GM12864 (cell line): ENCODE measurements at regions not wholly inside any gene's neighbourhood (a gene's known extent, or its start where the extent isn't known, plus 50 kb on each side); places are given as distances from the start of the nearest gene placed in this dataset.

Experiments
- DNase-seq: peaks from one replicate; pipeline ENCODE4 v3.0.0-alpha.2; 2011; ENCODE audit warnings: low read depth
- H3K4me3 ChIP-seq: 2 replicates; pipeline ENCODE4 v1.5.1; 2011; ENCODE audit warnings: mild to moderate bottlenecking, low read depth, low read length, control low read depth
- TF ChIP-seq, protein P1 (sequence below): IDR thresholded peaks from 2 replicates; pipeline ENCODE4 v1.5.1; 2011; ENCODE audit warnings: low read depth, mild to moderate bottlenecking, moderate library complexity, low read length, control low read depth, inconsistent platforms; ENCODE audit errors: missing control alignments

DNA sequence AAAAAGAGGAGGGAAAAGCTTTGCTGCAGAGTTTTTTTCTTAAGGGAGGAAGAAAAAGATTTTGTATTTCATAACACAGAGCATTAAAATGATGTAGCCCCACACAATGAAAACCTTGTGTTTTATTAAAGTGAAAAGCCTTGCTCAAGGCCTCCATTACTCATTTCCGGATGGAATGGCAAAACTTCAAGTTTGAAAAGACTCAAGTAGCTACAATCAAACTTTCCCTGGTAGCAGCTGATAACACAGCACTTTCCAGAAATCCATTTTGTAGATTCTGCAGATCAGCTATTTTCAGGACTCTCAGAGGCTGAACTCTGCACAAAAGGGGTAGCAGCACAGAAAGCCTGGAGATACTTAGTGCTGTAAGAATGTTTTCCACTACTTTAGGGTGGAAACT, 374.8 kb downstream of the NFIB start:
- no peak for DNase-seq
- TF ChIP-seq, protein P1, sequence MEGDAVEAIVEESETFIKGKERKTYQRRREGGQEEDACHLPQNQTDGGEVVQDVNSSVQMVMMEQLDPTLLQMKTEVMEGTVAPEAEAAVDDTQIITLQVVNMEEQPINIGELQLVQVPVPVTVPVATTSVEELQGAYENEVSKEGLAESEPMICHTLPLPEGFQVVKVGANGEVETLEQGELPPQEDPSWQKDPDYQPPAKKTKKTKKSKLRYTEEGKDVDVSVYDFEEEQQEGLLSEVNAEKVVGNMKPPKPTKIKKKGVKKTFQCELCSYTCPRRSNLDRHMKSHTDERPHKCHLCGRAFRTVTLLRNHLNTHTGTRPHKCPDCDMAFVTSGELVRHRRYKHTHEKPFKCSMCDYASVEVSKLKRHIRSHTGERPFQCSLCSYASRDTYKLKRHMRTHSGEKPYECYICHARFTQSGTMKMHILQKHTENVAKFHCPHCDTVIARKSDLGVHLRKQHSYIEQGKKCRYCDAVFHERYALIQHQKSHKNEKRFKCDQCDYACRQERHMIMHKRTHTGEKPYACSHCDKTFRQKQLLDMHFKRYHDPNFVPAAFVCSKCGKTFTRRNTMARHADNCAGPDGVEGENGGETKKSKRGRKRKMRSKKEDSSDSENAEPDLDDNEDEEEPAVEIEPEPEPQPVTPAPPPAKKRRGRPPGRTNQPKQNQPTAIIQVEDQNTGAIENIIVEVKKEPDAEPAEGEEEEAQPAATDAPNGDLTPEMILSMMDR = no peak
- H3K4me3 ChIP-seq = no peak overlapping the region

DNA sequence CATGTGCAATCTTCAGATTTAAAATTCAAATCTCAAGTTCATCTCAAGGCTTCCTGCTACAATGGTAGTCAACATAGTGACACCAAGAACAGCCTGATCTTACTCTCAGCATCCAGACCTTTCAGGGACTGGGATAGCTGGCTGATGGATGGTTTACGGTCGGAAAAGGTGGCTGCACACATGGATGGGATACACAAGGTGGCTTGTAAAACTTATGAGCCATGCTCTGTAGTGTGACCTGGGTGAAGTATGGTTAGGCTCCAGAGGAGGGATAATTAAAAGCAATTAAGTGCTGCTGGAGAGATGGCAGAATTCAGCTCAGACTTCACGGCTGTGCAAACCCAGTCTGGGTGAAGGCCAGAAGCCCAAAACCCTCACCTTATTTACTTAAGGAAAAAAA, 379.5 kb downstream of the NFIB start:
- no peak overlapping the region for H3K4me3 ChIP-seq
- DNase-seq = no peak
- TF ChIP-seq, protein P1 = no peak

DNA sequence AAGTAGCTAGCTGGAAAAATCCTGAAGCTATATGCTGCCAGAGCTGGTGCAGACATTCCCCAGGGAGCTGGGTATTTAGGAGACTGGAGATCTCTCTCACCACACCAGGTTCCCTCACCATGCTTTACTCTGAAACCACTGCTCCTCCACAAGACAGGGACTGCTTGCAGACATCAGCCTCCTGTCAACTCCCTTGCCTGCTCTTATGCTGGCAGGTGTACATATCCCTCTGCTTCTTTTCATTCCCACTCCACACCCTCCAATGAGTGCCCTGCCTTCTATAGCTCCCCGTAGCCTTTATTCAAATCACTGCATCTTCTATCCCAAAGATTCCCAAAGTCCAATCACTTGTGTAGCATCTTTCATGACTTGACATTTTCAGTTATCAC, 380.7 kb downstream of the NFIB start:
- TF ChIP-seq, protein P1 = no peak
- H3K4me3 ChIP-seq = no peak overlapping the region
- no peak for DNase-seq

DNA sequence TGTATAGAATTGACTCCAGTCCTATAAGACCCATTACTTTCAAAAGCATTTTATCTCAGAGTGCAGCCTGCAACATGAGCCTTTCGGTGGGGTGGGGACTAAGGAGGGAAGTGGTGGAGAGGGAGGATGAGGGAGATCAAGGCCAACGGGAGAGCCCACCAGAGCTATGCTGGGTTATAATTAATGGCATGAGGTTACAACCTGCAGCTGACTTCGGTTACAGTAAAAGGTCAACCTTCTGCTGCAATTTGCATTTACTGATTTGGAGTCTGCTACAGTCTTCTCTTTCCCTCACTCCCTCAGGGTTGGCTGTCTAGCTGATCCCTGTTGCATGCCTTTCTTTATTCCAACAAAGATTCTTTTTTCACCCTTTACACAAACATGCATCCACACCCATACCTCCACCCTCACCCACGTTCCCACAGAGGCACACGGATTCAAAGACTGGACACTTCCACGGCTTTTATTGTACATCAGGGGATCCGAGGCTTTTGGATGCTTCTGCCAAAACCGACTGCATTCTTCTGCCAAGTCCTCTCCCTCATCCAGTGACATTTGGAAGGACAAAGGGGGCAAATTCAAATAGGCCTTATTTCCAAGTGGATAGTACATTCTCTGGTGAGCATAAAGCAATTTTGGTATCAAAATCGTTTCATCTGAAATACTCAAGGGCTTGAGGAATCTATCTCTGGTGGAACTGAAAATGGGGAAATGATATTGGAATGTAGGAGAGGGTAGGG, 381.2 kb downstream of the NFIB start:
- no peak for DNase-seq
- no peak overlapping the region for H3K4me3 ChIP-seq
- TF ChIP-seq, protein P1 = no peak

DNA sequence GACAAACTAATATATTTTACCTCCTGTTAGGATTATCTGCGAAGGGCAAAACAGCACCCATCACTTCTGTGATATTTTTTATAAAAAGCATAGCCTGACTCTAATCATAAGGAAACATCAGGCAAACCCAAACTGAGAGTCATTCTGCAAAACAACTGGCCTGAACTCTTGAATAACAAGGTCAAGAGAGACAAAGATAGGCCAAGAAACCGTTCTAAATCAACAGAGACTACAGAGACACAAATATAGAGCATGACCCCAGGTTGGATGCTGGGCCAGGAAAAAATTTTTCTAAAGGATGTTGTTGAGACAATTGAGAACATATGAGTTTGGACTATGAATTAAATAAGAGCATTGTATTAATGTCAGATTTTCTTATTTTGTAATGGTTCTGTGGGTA, 384.9 kb downstream of the NFIB start:
- no peak for DNase-seq
- TF ChIP-seq, protein P1 = no peak
- H3K4me3 ChIP-seq = no peak overlapping the region

DNA sequence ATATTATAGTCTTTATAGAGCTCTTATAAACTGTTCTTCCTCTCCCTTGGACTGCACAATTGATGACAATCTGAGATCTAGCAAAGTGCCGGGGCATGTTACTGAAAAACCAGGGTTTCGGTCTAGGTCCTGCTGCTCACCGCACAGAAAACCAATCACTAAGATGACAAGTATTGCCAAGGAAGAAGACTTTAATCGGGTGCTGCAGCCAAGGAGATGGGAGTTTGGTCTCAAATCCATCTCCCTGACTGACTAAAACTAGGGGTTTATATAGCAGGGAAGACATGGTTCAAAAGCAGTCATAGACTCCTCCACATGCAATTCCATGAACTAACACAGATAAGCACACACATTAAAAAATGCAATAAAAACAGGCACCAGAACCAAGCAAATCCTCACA, 390.6 kb downstream of the NFIB start:
- TF ChIP-seq, protein P1 = no peak
- H3K4me3 ChIP-seq = no peak overlapping the region
- no peak for DNase-seq

DNA sequence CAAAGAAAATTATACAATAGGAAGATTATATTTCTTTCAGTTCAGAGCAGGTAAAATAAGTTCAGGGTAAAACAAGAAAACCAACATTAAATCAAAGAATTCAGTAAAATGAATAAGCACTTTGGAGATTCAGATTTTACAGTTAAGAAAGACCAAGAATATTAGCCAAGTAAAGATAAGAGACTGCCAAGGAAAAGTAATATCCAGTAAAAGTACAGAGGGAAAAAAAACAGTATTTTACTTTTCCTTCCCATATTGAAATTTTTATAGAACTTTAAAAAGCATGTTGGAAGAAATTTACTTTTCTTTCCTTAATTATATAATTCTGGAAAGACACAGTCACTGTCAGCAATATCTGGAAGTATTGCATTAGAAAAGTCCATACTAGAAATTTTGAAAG, 393.4 kb downstream of the NFIB start:
- TF ChIP-seq, protein P1 = no peak

More for the DNA sequence above, 393.4 kb downstream of the NFIB start:
- no peak for DNase-seq
- no peak overlapping the region for H3K4me3 ChIP-seq
